Inferior parietal cortex (tissue), 1 donor: ENCODE measurements at regions not wholly inside any gene's neighbourhood (a gene's known extent, or its start where the extent isn't known, plus 50 kb on each side); places are given as distances from the start of the nearest gene placed in this dataset.

Experiments used
- DNase-seq: peaks from one replicate; pipeline ENCODE4 v3.0.0-alpha.2; 2016; ENCODE audit errors: extremely low spot score

DNA sequence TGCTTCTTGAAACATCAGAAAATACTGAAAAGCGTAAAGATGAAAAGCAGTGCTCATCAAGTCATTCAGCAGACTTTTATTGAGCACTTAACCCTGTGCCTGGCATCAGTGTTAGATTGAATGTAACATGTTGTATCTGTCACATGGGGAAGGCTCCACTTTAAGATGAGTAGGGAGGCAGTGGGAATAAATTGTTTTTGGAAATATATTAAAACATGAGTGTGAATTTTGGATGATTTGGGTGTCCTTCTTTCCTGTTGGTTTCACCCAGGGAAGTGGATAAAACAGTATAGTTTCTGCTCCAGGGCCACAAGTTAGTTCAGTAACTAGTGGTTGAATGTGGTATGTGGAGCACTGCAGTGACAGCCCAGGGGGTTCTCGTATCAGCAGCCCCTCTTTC is 301.4 kb upstream of the TPM1 start:
- DNase-seq, result peak; percentile 25

- peak; percentile 82 for DNase-seq
Observed at GRCh38 chr15:62742409-62743171, 300.0 kb upstream of the TPM1 start.

DNA sequence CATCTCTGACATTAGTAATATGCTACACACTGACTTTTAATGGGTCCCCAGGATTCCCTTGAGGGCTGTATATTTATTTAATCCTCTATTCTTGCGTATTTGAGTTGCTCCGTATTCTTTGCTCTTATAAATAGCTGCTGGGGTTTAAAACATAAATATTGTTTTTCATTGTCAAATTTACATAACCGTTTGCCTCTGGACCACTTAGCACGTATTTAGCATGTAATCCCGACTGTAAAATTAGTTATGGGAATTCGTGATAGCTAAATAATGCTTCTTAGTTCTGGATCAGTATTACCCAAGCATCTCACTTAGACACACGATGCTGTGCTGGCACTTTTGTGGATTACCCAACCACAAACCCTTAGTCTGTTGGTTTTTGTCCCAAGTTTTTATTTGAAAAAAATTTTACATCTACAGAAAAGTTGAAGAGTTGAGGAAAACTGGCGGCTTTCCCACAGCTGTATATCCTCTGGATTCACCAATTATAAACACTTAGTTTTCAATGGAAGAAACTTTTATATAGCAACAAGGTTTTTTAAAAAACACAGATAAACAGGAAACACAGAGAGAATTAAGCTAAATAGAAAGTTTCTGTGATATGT is 296.8 kb upstream of the TPM1 start:
- DNase-seq, result no peak

GRCh38 chr15:62748196-62748595 is 294.4 kb upstream of the TPM1 start:
- DNase-seq, result no peak

DNA sequence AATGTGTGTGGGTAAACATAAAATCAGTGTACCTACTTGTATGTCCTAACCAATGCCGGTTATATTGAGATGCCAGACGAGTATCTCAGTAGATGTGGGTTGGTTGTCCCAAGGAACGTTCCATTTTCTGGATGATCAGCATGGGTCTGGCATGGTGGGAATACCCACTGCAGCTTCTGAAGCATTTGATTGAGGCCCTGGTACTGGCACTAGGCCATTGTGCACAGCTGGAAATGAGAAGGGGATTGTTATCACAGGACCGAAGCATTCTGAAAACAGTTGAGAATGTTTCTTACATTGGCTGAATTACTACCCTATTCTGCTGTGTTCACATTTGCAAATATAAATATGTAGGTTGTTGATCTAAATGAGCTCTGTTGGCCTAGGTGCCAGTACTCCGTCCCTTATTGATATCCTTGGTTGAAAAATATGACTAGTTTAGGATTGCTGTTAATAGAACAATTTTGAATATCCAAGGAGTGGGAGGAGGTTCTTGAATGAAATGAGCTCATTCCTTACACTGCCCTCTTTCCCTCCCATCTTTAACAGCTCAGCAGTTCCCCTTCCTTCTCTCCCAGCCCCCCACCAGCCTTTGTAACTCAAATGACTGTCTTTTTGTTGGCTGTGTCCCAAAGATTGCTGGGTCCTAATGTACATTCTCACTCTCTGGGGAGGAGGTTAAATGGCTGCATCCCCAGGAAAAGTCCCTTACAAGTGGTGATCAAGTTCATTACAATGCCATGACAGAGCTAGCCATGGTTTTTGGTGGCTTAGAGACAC is 293.3 kb upstream of the TPM1 start:
- DNase-seq, result peak; percentile 78

- no peak for DNase-seq
Observed at GRCh38 chr15:62750471-62750870, 292.1 kb upstream of the TPM1 start.

DNA sequence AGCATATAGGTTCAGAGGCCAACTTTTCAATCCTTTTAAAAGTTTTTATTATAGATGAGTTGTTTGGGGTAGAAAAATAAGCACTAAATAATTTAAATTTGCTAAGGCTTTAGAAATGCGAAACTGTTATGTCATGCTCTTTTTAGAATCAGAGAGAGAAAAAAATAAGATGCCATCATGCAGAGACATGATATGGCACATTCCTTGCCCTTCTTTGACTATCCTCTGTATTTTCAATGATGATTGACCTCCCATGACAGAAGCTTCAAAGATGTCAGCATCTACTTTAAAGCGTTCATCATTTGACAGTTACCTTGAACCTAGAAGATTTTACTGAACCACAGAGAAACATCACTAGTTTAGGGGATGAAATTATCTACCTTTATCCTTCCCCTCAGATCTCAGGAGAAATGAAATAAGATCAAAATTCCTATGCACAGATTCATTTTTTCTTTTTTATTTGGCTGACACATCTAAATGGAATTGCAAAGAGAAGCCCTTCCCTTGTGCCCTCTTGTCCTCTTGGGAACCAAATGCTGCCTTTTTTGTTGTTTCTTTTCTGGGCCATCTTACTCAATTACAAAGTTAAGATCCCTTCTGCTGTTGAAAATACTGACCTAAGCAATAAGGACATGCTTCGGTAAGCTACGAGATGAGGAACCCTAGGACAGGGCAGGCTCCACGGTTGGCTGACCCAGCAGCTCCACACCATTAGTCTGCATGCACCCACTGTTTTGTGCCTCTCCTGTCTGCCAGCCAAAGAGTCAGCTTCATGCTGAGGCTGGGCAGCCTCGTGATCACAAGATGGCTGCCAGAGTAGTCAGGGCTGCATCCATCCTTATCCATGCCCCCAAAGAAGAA is 289.7 kb upstream of the TPM1 start:
- no peak for DNase-seq

- DNase-seq, result no peak
Observed at GRCh38 chr15:62753518-62754221, 288.9 kb upstream of the TPM1 start.

- no peak for DNase-seq
Observed at GRCh38 chr15:62756326-62756994, 286.1 kb upstream of the TPM1 start.

- no peak for DNase-seq
Observed at GRCh38 chr15:62756995-62757360, 285.6 kb upstream of the TPM1 start.

GRCh38 chr15:62757535-62757934 is 285.0 kb upstream of the TPM1 start:
- DNase-seq, result no peak

DNA sequence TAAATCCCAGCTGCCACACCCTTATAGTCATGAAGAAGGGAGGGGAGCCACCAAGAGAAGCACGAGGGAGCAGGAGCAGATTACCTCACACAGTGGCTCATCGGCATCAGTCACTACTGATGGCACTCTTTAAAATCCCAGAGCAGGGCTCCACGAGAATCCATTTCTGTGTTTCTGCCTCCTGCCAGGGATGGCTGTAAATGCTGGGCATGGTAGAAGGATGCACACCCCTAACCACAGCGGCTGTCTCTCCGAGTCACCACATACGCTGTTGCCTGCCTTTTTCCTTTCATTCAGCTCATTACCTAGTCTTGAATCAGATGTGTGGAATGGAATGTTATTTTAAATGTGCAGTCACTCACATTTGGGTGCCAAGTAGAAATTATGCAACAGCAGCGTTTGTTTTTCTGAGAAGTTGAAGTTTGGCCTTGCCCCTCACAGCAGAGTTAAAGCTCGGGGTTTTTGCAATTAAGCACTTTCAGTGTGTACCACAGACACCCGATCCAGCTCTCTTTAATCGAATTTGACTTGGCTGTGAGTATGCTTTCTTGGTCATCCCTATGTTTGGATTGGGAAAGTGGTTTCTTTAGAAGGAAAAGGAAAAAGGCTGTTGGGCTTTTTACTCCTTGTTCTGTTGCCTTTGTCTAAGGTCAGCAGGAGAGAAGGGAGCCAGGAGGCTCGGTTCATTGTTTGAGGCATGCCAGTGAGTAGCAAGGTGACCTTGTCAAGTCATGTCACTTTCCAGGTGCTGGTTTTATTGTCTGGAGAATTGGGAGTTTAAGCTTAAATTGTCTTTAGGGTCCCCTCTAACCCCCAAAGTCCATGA is 284.2 kb upstream of the TPM1 start:
- DNase-seq, result peak; percentile 62

- DNase-seq, result no peak
Observed at GRCh38 chr15:62758952-62759349, 283.6 kb upstream of the TPM1 start.

- DNase-seq, result no peak
Observed at GRCh38 chr15:62760538-62760937, 282.0 kb upstream of the TPM1 start.

DNA sequence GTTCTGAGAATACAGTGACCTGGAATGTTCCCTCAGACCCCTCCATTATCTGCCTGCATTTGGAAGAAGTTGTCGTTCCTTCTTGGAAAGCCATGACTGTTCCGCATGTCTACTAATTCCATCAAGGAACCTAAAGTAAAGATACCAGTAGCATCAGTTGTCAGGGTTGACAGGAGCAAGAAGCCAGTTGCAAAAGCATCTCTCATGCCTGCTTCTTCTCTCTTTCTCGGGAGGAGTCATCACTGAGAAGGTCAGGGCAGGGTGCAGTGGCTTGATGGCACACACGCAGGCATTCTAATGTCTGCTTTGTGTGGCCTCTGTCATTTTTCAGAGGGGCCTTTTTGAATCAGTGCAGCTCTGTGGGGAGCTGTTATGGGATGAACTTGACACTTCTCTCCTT is 276.6 kb upstream of the TPM1 start:
- no peak for DNase-seq

DNA sequence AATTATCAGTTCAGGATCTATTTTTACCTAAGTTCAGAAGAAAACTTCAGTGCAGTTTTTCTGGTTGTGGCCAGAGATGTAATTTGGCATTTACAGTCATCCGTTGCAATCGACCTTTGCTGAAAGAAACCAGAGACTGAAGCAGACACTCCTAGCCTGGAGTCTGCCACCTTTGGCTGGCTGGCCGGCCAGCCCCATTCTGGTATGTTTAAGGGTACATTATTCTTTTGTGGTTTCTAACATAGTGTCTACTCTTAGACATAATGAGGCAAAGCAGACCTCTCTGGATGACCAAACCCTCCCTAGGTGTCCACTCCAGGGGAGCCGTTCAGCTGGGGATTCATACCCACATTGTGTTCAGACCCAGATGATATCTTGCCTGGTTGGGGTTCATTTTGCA is 275.9 kb upstream of the TPM1 start:
- no peak for DNase-seq

GRCh38 chr15:62769604-62770003 is 272.9 kb upstream of the TPM1 start:
- DNase-seq, result no peak

GRCh38 chr15:62770111-62770660 is 272.4 kb upstream of the TPM1 start:
- no peak for DNase-seq

GRCh38 chr15:62770752-62771151 is 271.8 kb upstream of the TPM1 start:
- DNase-seq, result no peak

DNA sequence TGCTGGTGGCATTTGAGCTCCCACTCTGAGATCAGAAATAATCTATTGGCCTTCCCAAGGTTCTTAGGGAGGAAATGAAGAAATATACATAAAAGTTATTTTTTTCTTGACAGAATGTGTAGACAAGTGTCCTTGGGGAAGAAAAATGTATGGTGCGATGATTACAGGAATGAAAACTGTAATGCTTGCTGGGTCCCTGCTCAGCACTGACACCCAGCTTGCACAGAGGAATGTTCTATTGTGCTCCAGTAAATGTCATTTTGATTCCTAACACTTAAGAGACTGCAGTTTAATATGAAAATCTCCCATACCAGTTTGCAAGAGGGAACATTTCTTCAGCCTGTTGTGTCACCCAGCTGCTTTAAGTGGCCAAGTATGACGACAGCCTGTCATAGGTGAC is 271.3 kb upstream of the TPM1 start:
- DNase-seq, result no peak
